Osteoblast (primary cell): ENCODE measurements at regions not wholly inside any gene's neighbourhood (a gene's known extent, or its start where the extent isn't known, plus 50 kb on each side); places are given as distances from the start of the nearest gene placed in this dataset.
"Not testable (repeated sequence)": the region's sequence is repeated elsewhere in the genome, so short reads cannot be mapped to it uniquely, and the experiment has no call there.

Source experiments
- DNase-seq: peaks from one replicate; pipeline ENCODE4 v3.0.0; 2011; ENCODE audit warnings: low spot score, mixed read lengths; ENCODE audit not compliant: insufficient read length; ENCODE audit errors: missing footprints
- H2AFZ ChIP-seq: 2 replicates; pipeline ENCODE4 v1.6.0; 2011; ENCODE audit warnings: mild to moderate bottlenecking, low read length
- H3K27ac ChIP-seq: 2 replicates; pipeline ENCODE4 v1.5.1; 2011; ENCODE audit warnings: mild to moderate bottlenecking, low read depth, low read length, moderate library complexity
- H3K27me3 ChIP-seq: 2 replicates; pipeline ENCODE4 v1.6.0; 2012; ENCODE audit warnings: mild to moderate bottlenecking, control low read depth, inconsistent platforms, low read length, moderate library complexity; ENCODE audit not compliant: insufficient read depth
- H3K36me3 ChIP-seq: 2 replicates; pipeline ENCODE4 v1.5.1; 2011; ENCODE audit warnings: mild to moderate bottlenecking, low read length, control low read depth, moderate library complexity; ENCODE audit not compliant: insufficient read depth
- H3K4me1 ChIP-seq: 2 replicates; pipeline ENCODE4 v1.5.1; 2011; ENCODE audit warnings: mild to moderate bottlenecking, low read length, control low read depth, moderate library complexity; ENCODE audit not compliant: insufficient read depth
- H3K4me2 ChIP-seq: 2 replicates; pipeline ENCODE4 v1.6.0; 2011; ENCODE audit warnings: mild to moderate bottlenecking, low read length; ENCODE audit not compliant: insufficient read depth
- H3K4me3 ChIP-seq: fragments of 200-600 bp; sonication (generic); 3 replicates; pipeline ENCODE4 v1.5.1; 2012; ENCODE audit warnings: mild to moderate bottlenecking, low read length, inconsistent platforms; ENCODE audit not compliant: insufficient read depth
- H3K79me2 ChIP-seq: 2 replicates; pipeline ENCODE4 v1.6.0; 2012; ENCODE audit warnings: mild to moderate bottlenecking, low read length, control low read depth, inconsistent platforms; ENCODE audit not compliant: insufficient read depth
- H3K9me3 ChIP-seq: 2 replicates; pipeline ENCODE4 v1.5.1; 2011; ENCODE audit warnings: low read depth, low read length, control low read depth
- H4K20me1 ChIP-seq: 2 replicates; pipeline ENCODE4 v1.6.0; 2012; ENCODE audit warnings: mild to moderate bottlenecking, low read length, control low read depth; ENCODE audit not compliant: insufficient read depth
- CTCF ChIP-seq: IDR thresholded peaks from 2 replicates; pipeline ENCODE4 v1.5.1; 2011; ENCODE audit warnings: mild to moderate bottlenecking, low read depth, low read length, moderate library complexity; ENCODE audit errors: extremely low read depth

GRCh38 chr7:8363407-8364015 lies 69.9 kb upstream of the NXPH1 start:
- no peaks in the 10 kb centered on the region for H3K4me1 ChIP-seq
- no peaks in the 10 kb centered on the region for H3K79me2 ChIP-seq
- H4K20me1 ChIP-seq: no peaks in the 10 kb centered on the region
- H3K27ac ChIP-seq: no peak overlapping the region
- H3K4me2 ChIP-seq: no peak overlapping the region
- H3K4me3 ChIP-seq: no peak overlapping the region
- no peak overlapping the region for H2AFZ ChIP-seq
- no peak for TF ChIP-seq CTCF
- no peaks in the 10 kb centered on the region for H3K36me3 ChIP-seq
- DNase-seq: no peak
- H3K27me3 ChIP-seq: no peaks in the 10 kb centered on the region
- no peaks in the 10 kb centered on the region for H3K9me3 ChIP-seq

GRCh38 chr7:8365499-8366110 lies 67.8 kb upstream of the NXPH1 start:
- Histone ChIP-seq H3K4me2 (no peak overlapping the region), H3K9me3 (no peaks in the 10 kb centered on the region), H3K36me3 (no peaks in the 10 kb centered on the region), H3K4me1 (no peaks in the 10 kb centered on the region), H3K27me3 (no peaks in the 10 kb centered on the region), H4K20me1 (no peaks in the 10 kb centered on the region), H3K4me3 (no peak overlapping the region), H3K79me2 (no peaks in the 10 kb centered on the region), H3K27ac (no peak overlapping the region), H2AFZ (no peak overlapping the region)
- no peak for DNase-seq
- TF ChIP-seq CTCF: no peak

GRCh38 chr7:8368007-8368406 lies 65.4 kb upstream of the NXPH1 start:
- H3K9me3 ChIP-seq, H4K20me1 ChIP-seq, H3K27me3 ChIP-seq, H3K36me3 ChIP-seq, H3K4me1 ChIP-seq, H3K4me3 ChIP-seq, H2AFZ ChIP-seq, H3K27ac ChIP-seq, DNase-seq, H3K79me2 ChIP-seq, H3K4me2 ChIP-seq: not testable (repeated sequence)

GRCh38 chr7:8371742-8372141 lies 61.7 kb upstream of the NXPH1 start:
- no peak for DNase-seq
- no peak for TF ChIP-seq CTCF
- Histone ChIP-seq H3K27ac (no peak overlapping the region), H3K4me3 (no peak overlapping the region), H3K9me3 (no peaks in the 10 kb centered on the region), H3K4me2 (no peak overlapping the region), H2AFZ (no peak overlapping the region), H4K20me1 (no peaks in the 10 kb centered on the region), H3K27me3 (no peaks in the 10 kb centered on the region), H3K4me1 (no peaks in the 10 kb centered on the region), H3K36me3 (no peaks in the 10 kb centered on the region), H3K79me2 (no peaks in the 10 kb centered on the region)
